Mesodermal cell (in vitro differentiated cells): ENCODE measurements at regions not wholly inside any gene's neighbourhood (a gene's known extent, or its start where the extent isn't known, plus 50 kb on each side); places are given as distances from the start of the nearest gene placed in this dataset.

Source experiments
- H3K27ac ChIP-seq: 2 replicates; pipeline ENCODE4 v1.7.0; 2013; ENCODE audit warnings: mild to moderate bottlenecking, low read depth, low read length, moderate library complexity; ENCODE audit not compliant: severe bottlenecking
- H3K36me3 ChIP-seq: 2 replicates; pipeline ENCODE4 v1.7.1; 2013; ENCODE audit warnings: mild to moderate bottlenecking, low read length, moderate library complexity; ENCODE audit not compliant: control insufficient read depth, insufficient read depth
- H3K4me1 ChIP-seq: one replicate; pipeline ENCODE4 v1.7.1; 2013; ENCODE audit warnings: mild to moderate bottlenecking, low read length; ENCODE audit not compliant: insufficient read depth, control insufficient read depth, poor library complexity, severe bottlenecking
- H3K4me3 ChIP-seq: 2 replicates; pipeline ENCODE4 v1.7.0; 2013; ENCODE audit warnings: low read length, control low read depth, mild to moderate bottlenecking; ENCODE audit not compliant: insufficient read depth, poor library complexity, severe bottlenecking; ENCODE audit errors: extremely low read depth
- H3K9me3 ChIP-seq: 2 replicates; pipeline ENCODE4 v1.7.1; 2013; ENCODE audit warnings: mild to moderate bottlenecking, low read length, moderate library complexity; ENCODE audit not compliant: control insufficient read depth
- WGBS, 2 experiments: methylation state at CpG; one replicate each; pipeline ENCODE4 v1.1.5; 2013; ENCODE audit warnings: missing lambda C conversion rate in 2 of 2; ENCODE audit not compliant: insufficient coverage in 2 of 2; 5-methylcytosine and 5-hydroxymethylcytosine counted together

GRCh38 chr7:156480671-156481070, 159.9 kb upstream of the RNF32 start:
- WGBS, 2 experiments, result 84 to 93% methylated on average over 11 to 12 of the region's 12 CpGs
- no peaks in the 10 kb centered on the region for H3K36me3 ChIP-seq
- no peak overlapping the region for H3K27ac ChIP-seq
- H3K4me3 ChIP-seq, result no peak overlapping the region
- H3K4me1 ChIP-seq, result no peaks in the 10 kb centered on the region
- H3K9me3 ChIP-seq, result no peaks in the 10 kb centered on the region

- Histone ChIP-seq H3K4me1 (peaks cover under 1% of the 10 kb centered on the region), H3K4me3 (no peak overlapping the region), H3K27ac (no peak overlapping the region), H3K36me3 (no peaks in the 10 kb centered on the region), H3K9me3 (no peaks in the 10 kb centered on the region)
- 100% methylated on average over 2 of the region's 2 CpGs for WGBS, 2 experiments
Observed at GRCh38 chr7:156479596-156479995, 161.0 kb upstream of the RNF32 start.

GRCh38 chr7:156478486-156478885, 162.1 kb upstream of the RNF32 start:
- WGBS, 2 experiments, result 88 to 92% methylated on average over 7 to 9 of the region's 11 CpGs
- Histone ChIP-seq H3K27ac (no peak overlapping the region), H3K4me1 (peaks cover 4% of the 10 kb centered on the region), H3K9me3 (no peaks in the 10 kb centered on the region), H3K36me3 (no peaks in the 10 kb centered on the region), H3K4me3 (no peak overlapping the region)

- H3K9me3 ChIP-seq, result no peaks in the 10 kb centered on the region
- no peaks in the 10 kb centered on the region for H3K36me3 ChIP-seq
- H3K4me1 ChIP-seq, result peaks cover 4% of the 10 kb centered on the region
- peak overlapping the region; percentile 36 for H3K27ac ChIP-seq
- WGBS, 2 experiments, result 71 to 72% methylated on average over 4 to 5 of the region's 5 CpGs
- no peak overlapping the region for H3K4me3 ChIP-seq
Observed at GRCh38 chr7:156475666-156476065, 164.9 kb upstream of the RNF32 start.

DNA sequence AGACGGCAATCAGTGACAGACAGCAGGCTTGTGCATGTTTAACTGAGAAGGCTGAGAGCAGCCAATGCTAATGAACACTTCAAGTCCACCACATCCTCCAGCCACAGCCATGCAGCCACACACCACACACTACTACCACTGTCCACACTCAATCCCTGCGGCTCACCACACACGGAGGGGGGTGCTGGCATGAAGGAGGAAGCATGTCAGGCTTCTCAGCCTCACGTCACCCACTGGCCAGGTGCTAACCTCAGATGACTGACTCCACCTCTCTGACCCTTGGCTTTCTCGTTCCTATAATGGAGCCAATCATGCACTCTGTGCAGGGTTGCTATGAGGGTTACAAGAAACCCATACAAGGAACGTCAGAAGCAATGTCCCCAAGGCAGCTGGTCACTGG, 165.4 kb upstream of the RNF32 start:
- H3K4me3 ChIP-seq, result no peak overlapping the region
- peaks cover 4% of the 10 kb centered on the region for H3K4me1 ChIP-seq
- WGBS, 2 experiments, result 84 to 85% methylated on average over 3 to 5 of the region's 6 CpGs

DNA sequence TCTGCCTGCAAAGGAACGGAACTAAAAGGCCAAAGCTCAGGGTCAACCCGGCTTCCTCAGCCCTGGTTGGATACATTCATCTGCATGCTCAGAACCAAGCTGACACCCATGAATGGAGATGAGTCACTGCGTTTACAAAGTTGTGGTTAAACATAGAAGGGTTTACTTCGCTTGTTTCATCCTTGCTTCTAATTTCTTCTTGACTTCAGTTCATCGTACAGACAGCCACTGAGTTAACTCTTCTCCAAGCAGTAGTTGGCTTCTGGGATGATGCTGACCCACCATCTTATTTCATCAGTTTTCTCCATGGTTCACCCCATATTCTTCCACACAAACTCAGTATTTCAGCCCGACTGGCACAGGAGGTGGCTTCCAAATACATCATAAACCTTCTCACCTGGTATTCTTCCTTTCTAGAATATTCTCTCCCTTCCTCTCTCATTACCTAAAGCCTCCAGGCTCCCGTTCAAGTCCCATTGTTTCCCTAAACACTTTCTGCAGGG, 166.3 kb upstream of the RNF32 start:
- Histone ChIP-seq H3K36me3 (no peaks in the 10 kb centered on the region), H3K9me3 (no peaks in the 10 kb centered on the region), H3K4me1 (peaks cover 4% of the 10 kb centered on the region), H3K27ac (no peak overlapping the region), H3K4me3 (no peak overlapping the region)
- 75 to 83% methylated on average over 6 of the region's 7 CpGs for WGBS, 2 experiments

More for the DNA sequence above, 165.4 kb upstream of the RNF32 start:
- no peaks in the 10 kb centered on the region for H3K9me3 ChIP-seq
- H3K36me3 ChIP-seq, result no peaks in the 10 kb centered on the region
- peak overlapping the region; percentile 36 for H3K27ac ChIP-seq

- no peak overlapping the region for H3K4me3 ChIP-seq
- H3K27ac ChIP-seq, result no peak overlapping the region
- 4 to 14% methylated on average over 4 to 7 of the region's 9 CpGs for WGBS, 2 experiments
Observed at GRCh38 chr7:156473476-156474240, 166.9 kb upstream of the RNF32 start.

DNA sequence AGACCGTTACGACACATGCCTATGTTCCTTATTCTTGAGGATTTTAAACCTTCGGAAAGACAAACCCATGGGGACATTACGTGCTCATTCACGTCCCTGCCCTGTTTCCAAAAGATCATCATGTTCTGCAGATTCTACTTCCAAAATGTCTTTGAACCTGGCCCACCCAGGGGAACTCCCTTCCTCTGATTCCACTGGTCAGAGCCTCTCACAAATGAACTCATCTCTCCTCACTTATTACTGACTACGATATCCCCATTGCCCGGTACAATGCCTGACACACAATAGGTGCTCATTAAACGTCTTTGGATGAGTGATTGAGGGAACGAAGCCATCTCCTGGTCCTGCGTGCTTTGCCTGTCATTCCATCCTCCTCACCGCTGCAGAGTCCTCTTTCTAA, 168.3 kb upstream of the RNF32 start:
- Histone ChIP-seq H3K4me1 (peaks cover 4% of the 10 kb centered on the region), H3K4me3 (no peak overlapping the region), H3K27ac (no peak overlapping the region), H3K9me3 (no peaks in the 10 kb centered on the region), H3K36me3 (no peaks in the 10 kb centered on the region)
- WGBS, 2 experiments, result 89 to 96% methylated on average over 10 to 11 of the region's 11 CpGs

More at GRCh38 chr7:156473476-156474240, 166.9 kb upstream of the RNF32 start:
- no peaks in the 10 kb centered on the region for H3K9me3 ChIP-seq
- H3K4me1 ChIP-seq, result peaks cover 4% of the 10 kb centered on the region
- H3K36me3 ChIP-seq, result no peaks in the 10 kb centered on the region

DNA sequence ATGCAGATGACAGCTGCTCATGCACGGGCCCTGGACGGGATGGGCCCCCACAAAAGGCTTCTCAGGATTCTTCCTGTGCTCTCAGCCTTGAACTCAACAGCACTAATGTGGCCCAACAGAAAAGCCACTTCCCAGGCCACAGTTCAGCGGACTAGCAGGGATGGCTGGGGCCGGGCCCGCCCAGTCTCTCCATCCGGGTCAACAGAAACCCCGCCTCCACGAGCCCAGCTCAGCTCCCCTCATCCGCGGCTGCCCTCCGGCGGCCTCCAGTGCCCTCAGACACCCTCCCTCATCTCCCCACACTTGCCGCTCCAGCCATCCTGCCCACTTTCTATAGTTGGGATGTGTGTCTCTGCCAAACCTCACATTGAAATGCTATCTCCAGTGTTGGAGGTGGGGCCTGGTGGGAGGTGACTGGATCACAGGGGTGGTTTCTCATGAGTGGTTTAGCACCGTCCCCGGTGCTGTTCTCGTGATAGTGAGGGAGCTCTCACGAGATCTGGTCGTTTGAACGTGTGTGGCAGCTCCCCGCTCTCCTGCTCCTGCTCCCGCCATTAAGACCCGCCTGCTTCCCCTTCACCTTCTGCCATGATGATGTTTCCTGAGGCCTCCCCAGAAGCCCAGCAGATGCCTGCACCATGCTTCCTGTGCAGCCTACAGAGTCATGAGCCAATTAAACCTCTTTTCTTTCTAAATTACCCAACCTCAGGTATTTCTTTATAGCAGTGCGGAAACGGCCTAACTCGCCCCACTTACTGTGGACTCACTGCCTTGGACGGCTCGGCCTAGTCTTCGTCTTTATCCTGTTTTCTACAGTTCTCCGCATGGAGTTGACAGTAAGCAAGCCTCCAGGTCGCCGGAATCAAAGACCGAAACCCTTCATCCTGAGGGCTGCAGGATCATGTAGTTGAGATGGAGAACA, 169.9 kb upstream of the RNF32 start:
- no peaks in the 10 kb centered on the region for H3K36me3 ChIP-seq
- H3K4me3 ChIP-seq, result no peak overlapping the region
- 92 to 97% methylated on average over 22 to 29 of the region's 32 CpGs for WGBS, 2 experiments
- H3K27ac ChIP-seq, result no peak overlapping the region
- no peaks in the 10 kb centered on the region for H3K9me3 ChIP-seq
- peaks cover 4% of the 10 kb centered on the region for H3K4me1 ChIP-seq

GRCh38 chr7:156466955-156467625, 173.5 kb upstream of the RNF32 start:
- no peaks in the 10 kb centered on the region for H3K4me1 ChIP-seq
- no peaks in the 10 kb centered on the region for H3K9me3 ChIP-seq
- H3K36me3 ChIP-seq, result no peaks in the 10 kb centered on the region
- H3K27ac ChIP-seq, result no peak overlapping the region
- 70 to 73% methylated on average over 2 to 5 of the region's 11 CpGs for whole genome bisulfite sequencing, 2 experiments
- H3K4me3 ChIP-seq, result no peak overlapping the region
